Smooth muscle cell (in vitro differentiated cells): ENCODE measurements at regions not wholly inside any gene's neighbourhood (a gene's known extent, or its start where the extent isn't known, plus 50 kb on each side); places are given as distances from the start of the nearest gene placed in this dataset.

Source experiments
- DNase-seq: peaks from one replicate; lab custom pipeline; 2025; ENCODE audit not compliant: unreplicated experiment; lab: John Stamatoyannopoulos, UW
- H2AFZ ChIP-seq: fragments of 200-600 bp; sonication (generic); 2 replicates; pipeline ENCODE4 v1.6.0; 2016; ENCODE audit warnings: antibody characterized with exemption, low read depth, mild to moderate bottlenecking
- H3F3A ChIP-seq: fragments of 200-600 bp; sonication (generic); 2 replicates; pipeline ENCODE4 v1.6.0; 2017; ENCODE audit warnings: antibody characterized with exemption, low read depth
- H3K27ac ChIP-seq: fragments of 200-600 bp; sonication (generic); 2 replicates; pipeline ENCODE4 v1.5.1; 2016; ENCODE audit warnings: low read depth, mild to moderate bottlenecking
- H3K27me3 ChIP-seq: fragments of 200-600 bp; sonication (generic); 2 replicates; pipeline ENCODE4 v1.6.1; 2016; ENCODE audit warnings: low read depth, mild to moderate bottlenecking
- H3K36me3 ChIP-seq: fragments of 200-600 bp; sonication (generic); 2 replicates; pipeline ENCODE4 v1.5.1; 2016; ENCODE audit warnings: low read depth
- H3K4me1 ChIP-seq: fragments of 200-600 bp; sonication (generic); 2 replicates; pipeline ENCODE4 v1.5.1; 2016; ENCODE audit warnings: low read depth
- H3K4me2 ChIP-seq: fragments of 200-600 bp; sonication (generic); 2 replicates; pipeline ENCODE4 v1.6.0; 2016; ENCODE audit warnings: mild to moderate bottlenecking
- H3K4me3 ChIP-seq: fragments of 200-600 bp; sonication (generic); 2 replicates; pipeline ENCODE4 v1.5.1; 2016; ENCODE audit warnings: mild to moderate bottlenecking
- H3K79me2 ChIP-seq: fragments of 200-600 bp; sonication (generic); 2 replicates; pipeline ENCODE4 v1.6.0; 2016; ENCODE audit warnings: low read depth, mild to moderate bottlenecking
- H3K9ac ChIP-seq: fragments of 200-600 bp; sonication (generic); 2 replicates; pipeline ENCODE4 v1.6.0; 2016; ENCODE audit warnings: low read depth
- H3K9me3 ChIP-seq: fragments of 200-600 bp; sonication (generic); replicated peaks from 2 replicates; pipeline ENCODE4 v1.5.1; 2016; ENCODE audit warnings: low read depth
- H4K20me1 ChIP-seq: fragments of 200-600 bp; sonication (generic); 2 replicates; pipeline ENCODE4 v1.6.0; 2016; ENCODE audit warnings: low read depth
- CTCF ChIP-seq: fragments of 200-600 bp; sonication (generic); IDR thresholded peaks from 2 replicates; pipeline ENCODE4 v1.5.1; 2017; ENCODE audit warnings: borderline replicate concordance, mild to moderate bottlenecking, antibody characterized with exemption; ENCODE audit not compliant: insufficient read depth, poor library complexity, severe bottlenecking
- WGBS: methylation state at CpG from one replicate; pipeline ENCODE4 v1.1.7; 2016; ENCODE audit warnings: low lambda C conversion rate; 5-methylcytosine and 5-hydroxymethylcytosine counted together

- no peak for DNase-seq
- no peak for TF ChIP-seq CTCF
Measured at GRCh38 chr11:27239305-27239942, 123.6 kb downstream of the CCDC34 start.

GRCh38 chr11:27238811-27239210, 124.2 kb downstream of the CCDC34 start:
- Histone ChIP-seq H3F3A (peaks cover 4% of the 10 kb centered on the region), H3K79me2 (no peaks in the 10 kb centered on the region), H3K36me3 (no peaks in the 10 kb centered on the region), H3K27me3 (no peaks in the 10 kb centered on the region), H4K20me1 (no peaks in the 10 kb centered on the region), H3K4me1 (peaks cover 12% of the 10 kb centered on the region), H3K27ac (no peak overlapping the region), H3K4me3 (no peak overlapping the region), H2AFZ (no peak overlapping the region), H3K4me2 (no peak overlapping the region), H3K9me3 (no peaks in the 10 kb centered on the region), H3K9ac (no peak overlapping the region)
- no peak for TF ChIP-seq CTCF
- no peak for DNase-seq

More at GRCh38 chr11:27239305-27239942, 123.6 kb downstream of the CCDC34 start:
- H3K9me3 ChIP-seq = no peaks in the 10 kb centered on the region
- peaks cover 8% of the 10 kb centered on the region for H3K4me1 ChIP-seq
- no peaks in the 10 kb centered on the region for H4K20me1 ChIP-seq
- WGBS = 81% methylated on average over 7 of the region's 7 CpGs
- no peaks in the 10 kb centered on the region for H3K27me3 ChIP-seq
- H3K27ac ChIP-seq = no peak overlapping the region
- H3K9ac ChIP-seq = no peak overlapping the region
- H3K79me2 ChIP-seq = no peaks in the 10 kb centered on the region
- H3K36me3 ChIP-seq = no peaks in the 10 kb centered on the region
- no peak overlapping the region for H3K4me2 ChIP-seq
- H3F3A ChIP-seq = peaks cover 4% of the 10 kb centered on the region
- H3K4me3 ChIP-seq = no peak overlapping the region
- no peak overlapping the region for H2AFZ ChIP-seq

GRCh38 chr11:27237643-27238042, 125.4 kb downstream of the CCDC34 start:
- no peak for TF ChIP-seq CTCF
- no peak for DNase-seq
- H3K4me2 ChIP-seq = no peak overlapping the region
- no peaks in the 10 kb centered on the region for H3K36me3 ChIP-seq
- H3K27me3 ChIP-seq = no peaks in the 10 kb centered on the region
- no peaks in the 10 kb centered on the region for H3K9me3 ChIP-seq
- no peaks in the 10 kb centered on the region for H3K79me2 ChIP-seq
- peaks cover 22% of the 10 kb centered on the region for H3K4me1 ChIP-seq
- no peaks in the 10 kb centered on the region for H3F3A ChIP-seq
- no peaks in the 10 kb centered on the region for H4K20me1 ChIP-seq
- no peak overlapping the region for H3K4me3 ChIP-seq
- H3K27ac ChIP-seq = no peak overlapping the region
- H3K9ac ChIP-seq = no peak overlapping the region
- H2AFZ ChIP-seq = no peak overlapping the region

- H3K4me2 ChIP-seq = peak overlapping the region; percentile 76
Measured at GRCh38 chr11:27234961-27235360, 128.1 kb downstream of the CCDC34 start.

More at GRCh38 chr11:27234961-27235360, 128.1 kb downstream of the CCDC34 start:
- Histone ChIP-seq H3K79me2 (no peaks in the 10 kb centered on the region), H3K4me1 (peaks cover 25% of the 10 kb centered on the region), H3K27me3 (no peaks in the 10 kb centered on the region), H4K20me1 (no peaks in the 10 kb centered on the region), H3K36me3 (no peaks in the 10 kb centered on the region), H3K4me3 (no peak overlapping the region), H3K9ac (peak overlapping the region; percentile 73), H2AFZ (no peak overlapping the region), H3K9me3 (no peaks in the 10 kb centered on the region), H3F3A (no peaks in the 10 kb centered on the region), H3K27ac (peak overlapping the region; percentile 96)
- WGBS = 57% methylated on average over 2 of the region's 2 CpGs
- TF ChIP-seq CTCF = no peak
- DNase-seq = no peak
